GM23338 (cell line): ENCODE measurements at regions not wholly inside any gene's neighbourhood (a gene's known extent, or its start where the extent isn't known, plus 50 kb on each side); places are given as distances from the start of the nearest gene placed in this dataset.

Source experiments
- CREB1 ChIP-seq: fragments of 250-450 bp; sonication (Bioruptor Pico); IDR thresholded peaks from 2 replicates; pipeline ENCODE4 v1.5.0; 2020; ENCODE audit warnings: low read depth, mild to moderate bottlenecking, moderate library complexity
- CTCF ChIP-seq, 2 experiments: fragments of 200-600 bp in 1 of 2; sonication (generic) in 1 of 2; conservative IDR thresholded peaks; 2 replicates each; pipeline versions ENCODE4 v1.5.1 to v1.6.1; 2016 to 2017; ENCODE audit warnings: antibody characterized with exemption in 2 of 2, low read depth in 2 of 2, mild to moderate bottlenecking in 2 of 2, moderate library complexity in 1 of 2
- EZH2 ChIP-seq: fragments of 200-600 bp; sonication (generic); IDR thresholded peaks from one replicate; pipeline ENCODE4 v1.8.0; 2017; ENCODE audit warnings: antibody characterized with exemption, mild to moderate bottlenecking, low read depth; ENCODE audit not compliant: unreplicated experiment
- EZH2phosphoT487 ChIP-seq: fragments of 200-600 bp; sonication (generic); IDR thresholded peaks from one replicate; pipeline ENCODE4 v1.8.1; 2018; ENCODE audit warnings: antibody characterized with exemption; ENCODE audit not compliant: unreplicated experiment
- JUNB ChIP-seq: IDR thresholded peaks from one replicate; pipeline ENCODE4 v1.6.1; 2016; ENCODE audit warnings: antibody characterized with exemption; ENCODE audit not compliant: unreplicated experiment
- POLR2AphosphoS5 ChIP-seq: IDR thresholded peaks from 2 replicates; pipeline ENCODE4 v1.6.1; 2016; ENCODE audit warnings: antibody characterized with exemption, low read depth
- ZNF114 ChIP-seq: fragments of 250-450 bp; sonication (Bioruptor Pico); IDR thresholded peaks from 2 replicates; pipeline ENCODE4 v1.5.0; 2020; ENCODE audit warnings: mild to moderate bottlenecking, moderate library complexity
- ZNF331 ChIP-seq: fragments of 250-450 bp; sonication (Bioruptor Pico); IDR thresholded peaks from 2 replicates; pipeline ENCODE4 v1.5.0; 2020; ENCODE audit warnings: low read depth, mild to moderate bottlenecking, moderate library complexity

GRCh38 chr6:85107701-85108100 is 342.2 kb upstream of the NT5E start:
- TF ChIP-seq CREB1 (no peak), EZH2phosphoT487 (no peak), ZNF331 (CRISPR knock-in tag) (no peak), CTCF (conservative IDR thresholded peaks at IDR 0.05; ENCODE audit: low read depth in 2 of 2) (no peak), EZH2 (no peak), POLR2AphosphoS5 (no peak), JUNB (no peak), ZNF114 (no peak)
